RPMI7951 (cell line): ENCODE measurements at regions not wholly inside any gene's neighbourhood (a gene's known extent, or its start where the extent isn't known, plus 50 kb on each side); places are given as distances from the start of the nearest gene placed in this dataset.

Experiments used
- DNase-seq: peaks from one replicate; pipeline ENCODE4 v3.0.0-alpha.2; 2012; ENCODE audit warnings: low read depth

DNA sequence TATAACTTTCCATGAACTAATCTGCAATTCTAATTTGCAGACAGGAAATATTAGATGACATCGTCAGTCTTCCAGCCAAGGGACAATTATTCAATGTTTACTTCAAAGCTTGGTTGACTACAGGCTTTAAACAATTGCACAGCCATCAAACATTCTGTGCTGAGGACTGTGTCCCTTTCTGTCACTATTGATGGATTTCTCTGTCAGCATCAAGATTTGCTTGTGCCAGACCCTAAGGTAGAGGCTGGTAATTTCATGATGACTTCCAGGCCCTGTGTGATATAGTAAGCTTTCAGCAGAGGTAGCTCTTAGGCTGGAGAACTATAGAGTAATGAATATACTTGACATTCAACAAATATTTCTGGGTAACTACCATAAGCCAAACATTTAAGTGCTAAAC lies 229.3 kb upstream of the ACTBL2 start:
- no peak for DNase-seq

DNA sequence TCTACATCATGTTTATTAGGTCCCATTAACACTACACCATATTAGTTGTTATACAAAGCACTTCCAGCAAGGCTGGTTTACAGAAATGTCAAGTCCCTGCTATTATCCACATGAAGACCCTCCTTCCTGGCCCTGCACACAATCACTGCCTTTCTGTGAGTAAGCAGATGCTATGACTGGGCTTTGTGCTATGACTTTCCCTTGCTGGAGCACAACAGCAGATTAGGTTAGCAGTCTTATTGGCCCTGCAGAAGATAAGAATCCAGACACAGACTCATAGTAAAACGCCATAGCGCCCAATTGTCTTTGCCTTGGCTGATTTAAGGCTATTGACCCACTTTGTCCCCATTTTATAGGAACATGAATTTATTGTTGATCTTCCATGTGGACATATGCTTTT lies 228.9 kb upstream of the ACTBL2 start:
- no peak for DNase-seq

DNA sequence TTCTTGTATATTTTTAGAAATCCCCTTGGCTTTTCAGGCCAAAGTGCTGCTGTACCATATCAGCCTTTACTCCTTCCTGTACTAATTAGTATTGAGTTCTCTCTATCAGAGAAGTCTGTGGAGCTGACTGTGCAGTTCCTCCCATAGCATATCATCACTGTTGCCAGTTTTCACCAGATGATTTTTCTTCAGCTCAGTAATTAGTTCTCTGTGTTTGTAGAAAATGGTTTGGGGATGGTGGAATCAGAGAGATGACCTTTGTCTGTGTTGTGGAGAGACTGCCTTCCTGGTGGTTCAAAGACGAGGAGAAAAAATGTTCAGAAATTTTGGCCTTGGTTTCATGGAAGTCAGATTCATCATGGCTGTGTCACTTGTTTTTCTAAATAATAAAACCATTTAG lies 227.5 kb upstream of the ACTBL2 start:
- DNase-seq = no peak

DNA sequence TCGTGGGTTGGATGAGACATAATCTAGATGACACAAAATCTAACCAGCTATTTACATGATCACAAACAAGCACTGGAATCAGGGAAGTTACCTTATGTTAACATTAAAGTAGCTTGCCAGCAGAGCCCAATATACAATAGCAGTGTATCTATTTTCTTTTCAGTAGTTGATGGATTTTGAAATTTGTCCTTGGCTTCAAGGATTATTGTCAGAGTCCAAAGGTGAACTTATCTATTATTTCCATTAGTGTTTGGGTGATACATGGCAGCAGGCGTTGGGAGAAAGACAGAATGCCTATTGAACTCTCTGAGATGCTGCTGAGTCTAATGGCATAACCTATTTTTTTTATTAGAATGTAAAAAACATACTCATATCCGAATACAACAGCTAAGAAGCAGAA lies 223.2 kb upstream of the ACTBL2 start:
- no peak for DNase-seq

DNA sequence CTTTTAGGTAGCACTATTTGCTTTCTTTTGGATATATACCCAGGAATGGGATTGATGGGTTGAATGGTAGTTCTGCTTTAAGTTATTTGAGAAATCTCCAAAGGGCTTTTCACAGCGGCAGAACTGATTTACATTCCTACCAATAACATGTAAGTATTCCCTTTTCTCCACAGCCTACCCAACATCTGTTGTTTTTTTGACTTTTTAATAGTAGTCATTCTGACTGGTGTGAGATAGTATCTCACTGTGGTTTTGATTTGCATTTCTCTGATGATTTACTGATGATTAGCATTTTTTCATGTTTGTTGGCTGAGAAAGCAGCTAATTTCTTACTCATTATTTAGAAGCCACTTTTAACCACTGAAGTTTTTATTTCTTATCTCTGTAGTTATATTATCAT lies 221.1 kb upstream of the ACTBL2 start:
- DNase-seq = peak; percentile 23

DNA sequence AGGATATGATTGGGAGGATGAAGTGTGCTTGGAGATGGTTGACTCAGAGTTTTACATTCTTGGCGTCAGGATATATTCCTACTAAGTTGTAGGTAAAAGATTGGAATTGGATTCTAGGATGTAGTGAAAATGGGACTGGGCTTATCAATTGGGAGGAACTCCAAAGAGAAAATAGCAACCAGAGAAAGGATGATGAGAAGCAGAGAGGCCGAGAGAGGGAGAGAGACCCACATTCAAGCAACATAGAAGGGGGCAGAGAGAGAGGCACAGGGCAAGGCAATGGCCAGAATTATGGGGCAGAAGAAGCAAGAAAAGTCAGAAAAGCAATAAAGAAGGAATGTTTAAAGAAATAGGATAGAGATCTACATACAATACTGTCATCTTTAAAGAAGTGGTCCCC lies 217.9 kb upstream of the ACTBL2 start:
- DNase-seq = no peak

DNA sequence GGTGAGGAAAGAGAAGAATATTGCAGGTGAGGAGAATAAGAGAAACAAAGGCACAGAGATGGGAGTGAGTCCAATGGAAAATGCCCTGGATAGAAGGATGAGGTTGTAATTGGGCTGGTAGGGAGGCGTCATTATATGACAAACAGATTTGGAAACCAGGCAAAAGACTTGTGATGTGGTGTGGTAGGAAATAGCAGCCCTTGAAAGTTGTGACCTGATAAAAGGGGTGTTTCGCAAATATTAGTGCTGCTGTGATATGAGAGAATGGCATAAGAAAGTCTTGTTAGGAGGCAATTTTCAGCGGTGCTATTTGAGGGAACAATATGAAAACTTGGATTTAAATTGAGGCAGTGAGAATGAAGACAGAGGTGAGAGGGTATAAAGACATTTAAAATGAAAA lies 217.5 kb upstream of the ACTBL2 start:
- DNase-seq = no peak

DNA sequence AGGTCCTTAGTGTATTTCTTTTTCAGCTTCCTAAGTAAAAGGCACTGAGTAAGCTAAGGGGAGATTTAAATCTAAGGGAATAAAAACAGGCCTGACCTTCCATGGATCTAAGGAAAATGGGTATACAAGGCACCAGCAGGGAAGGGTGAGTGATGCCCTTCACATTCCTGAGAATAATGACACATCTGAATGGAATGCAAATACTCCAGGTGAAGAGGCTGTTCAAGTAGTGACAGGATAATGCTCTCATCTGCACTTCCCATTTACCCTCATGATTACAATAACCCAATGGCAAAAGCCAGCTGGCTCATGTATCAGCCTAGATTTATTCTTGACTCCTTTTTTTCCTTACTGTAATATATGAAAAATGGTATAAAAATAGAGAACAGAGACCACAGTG lies 216.2 kb upstream of the ACTBL2 start:
- peak; percentile 69 for DNase-seq

DNA sequence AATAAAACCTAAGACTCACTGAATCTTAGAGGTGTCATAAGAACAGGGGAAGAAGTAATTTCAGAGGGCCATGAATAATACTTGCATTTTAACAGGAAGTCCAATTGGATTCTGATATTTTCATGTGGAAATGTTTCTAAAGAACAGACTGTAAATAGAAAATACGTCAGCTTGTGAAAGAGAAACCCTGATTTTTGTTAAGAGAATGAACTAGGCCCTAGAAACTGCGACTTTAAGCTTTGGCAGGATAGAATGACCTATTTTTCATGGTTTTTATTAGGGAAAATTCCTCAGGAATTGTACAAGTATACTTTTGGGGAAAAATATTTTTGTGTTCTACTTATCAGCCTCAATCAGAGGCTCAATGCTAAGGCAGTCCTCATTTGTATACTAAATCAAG lies 215.5 kb upstream of the ACTBL2 start:
- DNase-seq = no peak

DNA sequence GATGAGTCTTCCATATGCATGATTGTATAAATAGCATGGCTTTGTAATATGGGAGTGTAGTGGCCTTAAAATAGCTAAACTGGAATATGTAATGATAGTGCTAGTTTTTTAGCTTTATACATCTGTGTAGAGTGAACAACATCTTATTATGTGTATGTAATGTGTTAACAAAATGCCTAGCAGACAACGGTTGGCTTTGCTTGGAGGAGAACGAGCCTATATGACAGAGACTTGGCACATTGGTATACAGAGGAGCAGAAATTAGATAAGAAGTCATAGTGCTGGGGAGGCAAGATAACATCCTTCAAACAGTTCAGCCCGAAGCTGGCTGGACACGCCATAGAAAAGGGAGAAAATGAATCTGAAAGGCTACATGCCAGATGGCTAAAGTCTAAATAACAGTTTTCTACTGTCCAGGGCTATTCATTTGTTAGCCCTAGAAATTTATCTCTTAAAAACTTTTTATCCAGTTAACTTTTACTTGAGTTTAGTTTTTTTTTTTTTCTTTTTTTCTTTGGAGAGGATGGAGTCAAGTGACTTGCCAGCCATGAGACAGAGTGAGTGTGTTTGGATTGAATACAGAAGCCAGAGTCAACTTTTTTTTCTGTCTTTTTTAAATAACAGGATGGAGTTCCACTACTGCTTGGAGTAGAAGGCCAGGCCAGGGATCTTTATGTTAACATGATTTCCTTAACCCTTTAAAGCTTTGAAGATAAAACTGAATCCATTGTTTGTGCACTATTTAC lies 214.4 kb upstream of the ACTBL2 start:
- no peak for DNase-seq

DNA sequence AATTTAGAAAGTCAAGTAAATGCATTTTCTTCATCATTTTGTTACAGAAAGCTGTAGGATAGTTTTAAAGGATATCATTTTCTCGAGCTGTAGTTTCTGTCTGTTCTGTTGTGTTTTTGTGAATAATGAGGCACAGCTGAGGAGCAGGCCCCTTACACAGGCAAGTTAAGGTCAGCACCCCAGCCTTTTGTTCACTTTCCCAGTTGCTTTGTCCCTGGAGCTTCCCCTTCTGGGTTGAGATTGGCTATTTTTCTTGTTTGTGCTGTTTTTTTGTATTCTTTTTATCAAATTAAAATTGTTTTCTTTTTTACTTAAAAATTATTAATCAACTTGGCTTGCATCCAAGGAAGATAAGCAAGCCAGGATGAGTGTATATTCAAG lies 213.8 kb upstream of the ACTBL2 start:
- DNase-seq = no peak

DNA sequence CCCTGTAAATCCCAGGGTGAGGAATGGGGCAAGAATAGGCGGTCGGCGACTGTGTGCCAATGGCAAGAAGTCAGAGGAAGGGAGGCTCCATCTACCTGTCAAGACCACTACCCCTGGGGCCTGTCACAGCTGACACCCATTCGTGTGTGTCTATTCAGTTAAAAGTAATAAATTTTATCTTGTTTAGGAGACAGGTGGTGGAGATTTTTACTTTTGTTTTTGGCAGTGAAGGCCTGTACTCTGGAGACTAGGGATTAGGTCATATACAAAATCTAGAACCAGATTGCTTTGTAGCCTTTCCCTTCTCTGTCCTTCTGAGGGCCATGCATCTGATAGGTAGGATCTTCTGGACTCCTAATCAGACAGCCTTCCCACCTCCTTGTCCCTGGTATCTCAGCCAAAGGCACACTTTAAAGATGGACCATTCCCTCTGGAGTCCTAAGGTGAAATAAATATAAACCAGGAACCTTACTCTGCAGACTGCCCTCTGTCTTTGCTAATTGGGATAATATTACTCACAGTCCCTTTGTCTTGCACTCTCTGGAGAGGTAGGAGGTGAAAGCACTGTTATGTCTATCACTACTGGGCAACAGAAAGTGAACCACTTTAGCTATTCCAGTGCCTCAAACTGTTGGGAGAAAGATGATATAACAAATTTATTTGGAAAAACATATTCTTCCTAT lies 213.2 kb upstream of the ACTBL2 start:
- peak; percentile 41 for DNase-seq

DNA sequence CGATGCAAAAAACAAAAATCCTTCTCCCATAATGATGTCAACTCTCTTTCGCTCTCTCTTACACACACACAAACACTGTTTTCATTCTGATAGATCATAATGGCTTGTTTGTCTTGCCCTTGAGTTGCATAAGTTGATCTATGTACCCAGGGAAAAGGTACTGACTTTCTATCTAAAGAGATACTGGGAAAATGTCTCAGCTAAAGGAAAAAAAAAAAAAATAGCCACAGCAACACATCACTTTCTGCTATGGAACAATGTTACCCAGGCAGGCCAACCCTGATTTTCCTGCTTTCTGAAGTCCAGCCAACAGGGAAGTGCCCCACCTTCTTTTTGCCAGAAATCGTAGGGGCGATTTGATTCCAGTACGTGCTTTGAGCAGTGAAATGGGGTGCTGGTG lies 212.6 kb upstream of the ACTBL2 start:
- DNase-seq = no peak

DNA sequence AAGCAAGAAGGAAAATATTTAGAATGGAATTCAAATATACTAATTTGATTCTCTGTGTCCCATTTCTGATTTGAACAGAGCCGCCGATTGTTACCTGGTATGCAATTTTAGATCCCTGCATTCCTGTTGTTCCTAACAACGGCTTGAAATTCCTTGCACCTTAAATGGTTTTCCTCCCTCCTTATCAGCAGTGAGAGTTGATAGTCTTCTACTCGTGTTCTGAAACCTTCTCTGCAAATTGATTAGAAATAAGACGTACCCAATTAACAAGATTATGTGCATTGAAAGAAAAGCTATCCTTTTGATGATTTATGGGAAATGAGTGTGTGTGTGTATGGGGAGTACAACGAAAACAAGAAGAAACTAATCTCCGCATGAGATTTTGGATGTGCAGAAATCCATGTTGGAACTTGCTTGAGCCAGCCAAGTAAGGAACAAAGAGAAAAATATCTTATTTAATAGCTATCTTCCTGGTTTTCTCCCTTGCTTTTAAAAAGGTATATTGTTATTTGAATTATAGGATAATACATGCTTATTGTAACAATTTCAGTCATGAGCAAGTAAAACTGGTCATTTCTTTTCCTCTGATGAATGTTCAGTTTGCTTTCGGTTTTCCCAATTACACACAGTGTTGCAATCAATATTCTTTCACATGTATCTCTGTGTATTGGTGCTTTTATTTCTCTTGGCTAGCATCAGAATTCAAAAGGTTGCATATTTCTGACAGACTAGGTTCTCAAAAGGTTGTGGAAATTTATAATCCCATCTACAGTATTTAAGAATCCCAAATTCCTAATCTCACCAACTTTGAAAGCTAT lies 211.1 kb upstream of the ACTBL2 start:
- DNase-seq = peak; percentile 22

DNA sequence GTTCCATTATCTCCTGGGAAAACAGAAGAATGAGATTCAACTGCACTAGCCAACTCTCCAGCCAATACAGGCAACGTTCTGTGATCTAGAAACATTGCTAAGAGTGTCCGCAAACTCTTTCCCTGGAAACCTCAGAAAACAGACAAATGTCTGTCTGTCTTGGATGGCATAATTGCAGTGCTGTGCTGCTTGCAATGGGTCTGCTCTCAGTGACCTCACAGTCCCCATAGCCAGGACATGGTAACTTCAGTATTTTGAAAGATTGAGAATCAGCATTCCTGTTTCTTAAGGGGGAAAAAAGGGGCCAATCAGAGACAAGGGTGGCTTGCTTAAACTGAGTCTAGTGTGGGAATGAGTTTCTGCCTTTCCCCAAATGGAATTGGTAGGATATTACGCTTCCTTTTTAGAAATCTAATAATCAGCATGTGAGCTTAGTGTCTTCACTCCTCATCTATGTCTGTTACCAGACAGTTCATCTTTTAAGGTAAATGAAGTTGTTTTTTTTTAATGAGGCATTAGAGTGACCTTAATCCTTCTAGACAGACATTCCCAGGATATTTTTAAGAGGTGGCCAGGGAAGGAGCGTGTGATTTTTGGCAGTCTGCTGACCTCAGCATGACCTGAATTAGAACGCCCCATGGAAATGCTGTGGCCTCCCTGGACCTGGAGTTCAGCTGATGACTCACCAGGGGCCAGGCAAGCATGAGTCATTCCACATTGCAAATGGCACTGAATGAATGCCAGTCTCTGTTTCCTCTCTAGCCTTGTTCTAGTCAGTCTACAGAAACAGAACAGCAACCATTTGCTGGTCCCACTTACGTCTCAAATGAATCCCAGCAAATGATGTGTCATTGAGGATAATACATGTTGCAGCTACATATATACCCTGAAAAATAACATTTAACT lies 210.2 kb upstream of the ACTBL2 start:
- peak; percentile 97 for DNase-seq

DNA sequence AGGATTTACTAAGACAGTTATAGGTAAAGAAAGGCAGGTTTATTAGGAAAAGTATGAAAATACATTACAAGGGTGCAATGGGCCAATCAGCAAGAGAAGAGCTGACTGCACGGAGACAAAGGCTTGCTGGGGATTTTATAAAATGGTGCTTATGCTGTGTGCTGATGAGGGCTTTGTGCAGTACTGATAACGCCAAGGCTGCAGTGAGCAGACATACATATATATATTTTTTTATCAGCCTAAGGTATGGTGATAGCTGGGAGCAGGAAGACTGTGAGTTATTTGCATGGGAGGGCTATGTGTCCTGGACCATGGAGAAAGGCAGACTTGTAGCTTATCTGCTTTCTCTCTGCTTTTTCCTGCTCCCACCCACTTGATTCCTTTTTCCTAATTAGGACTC lies 208.1 kb upstream of the ACTBL2 start:
- no peak for DNase-seq

DNA sequence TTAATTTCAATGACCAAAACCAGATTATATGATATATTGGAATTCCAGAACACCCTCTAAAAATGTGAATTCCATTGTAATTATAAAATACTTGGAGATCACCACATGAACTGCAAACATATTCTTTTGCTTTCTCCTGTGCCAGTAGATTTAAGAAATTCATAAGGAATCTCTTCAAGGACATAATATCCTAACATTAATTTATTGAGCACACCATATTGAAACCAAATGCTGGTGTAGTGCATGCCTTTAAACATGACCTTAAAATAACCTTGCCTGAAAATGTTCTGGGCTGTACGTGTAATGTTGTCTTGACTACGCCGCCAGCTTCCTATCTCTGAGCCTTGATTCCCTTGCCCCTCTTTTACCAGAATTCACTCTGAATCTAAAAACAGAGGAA lies 205.0 kb upstream of the ACTBL2 start:
- no peak for DNase-seq

DNA sequence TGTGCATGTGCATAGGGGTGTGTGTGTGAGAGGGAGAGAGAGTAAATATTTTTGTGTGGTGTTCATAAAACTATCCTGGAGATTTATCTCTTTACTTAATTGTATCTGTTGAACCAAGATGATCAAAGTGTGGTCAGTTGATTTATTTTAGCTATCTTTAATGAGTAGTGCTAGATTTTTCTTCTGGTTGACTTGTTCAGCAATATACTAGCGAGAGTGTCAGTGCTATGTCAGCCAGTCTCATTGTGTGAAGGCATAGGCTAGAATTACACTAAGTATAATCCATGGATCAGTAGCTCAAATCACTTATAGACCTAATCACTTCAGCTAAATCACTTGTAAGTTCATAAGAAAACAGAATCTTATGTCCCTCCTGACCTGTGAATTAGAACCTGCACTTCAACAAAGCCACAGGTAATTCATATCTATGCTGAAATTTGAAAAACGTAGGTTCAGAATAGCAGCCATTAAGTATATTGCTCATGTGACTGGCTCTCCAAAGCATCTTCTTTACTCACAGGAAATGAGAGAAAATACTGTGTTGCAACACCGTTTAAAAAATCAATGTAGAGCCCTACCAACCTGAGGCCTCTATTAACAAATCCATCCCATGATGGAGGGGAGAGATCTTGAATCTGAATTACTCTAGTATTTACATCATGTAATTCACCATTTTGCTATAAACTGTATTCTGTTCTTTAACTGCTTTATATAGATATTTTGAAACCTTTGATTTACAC lies 203.1 kb upstream of the ACTBL2 start:
- DNase-seq = no peak

DNA sequence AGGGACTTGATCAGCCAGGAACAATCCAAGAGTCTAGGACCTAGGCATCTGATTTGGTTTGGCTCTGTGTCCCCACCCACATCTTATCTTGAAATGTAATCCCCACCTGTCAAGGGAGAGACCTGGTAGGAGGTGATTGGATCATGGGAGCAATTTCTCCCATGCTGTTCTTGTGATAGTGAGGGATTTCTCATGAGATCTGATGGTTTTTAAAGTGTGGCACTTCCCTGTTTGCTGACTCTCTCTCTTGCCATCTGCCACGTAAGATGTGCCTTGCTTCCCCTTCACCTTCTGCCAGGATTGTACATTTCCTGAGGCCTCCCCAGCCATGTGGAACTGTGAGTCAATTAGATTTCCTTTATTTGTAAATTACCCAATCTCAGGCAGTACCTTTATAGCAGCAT lies 201.7 kb upstream of the ACTBL2 start:
- DNase-seq = no peak

DNA sequence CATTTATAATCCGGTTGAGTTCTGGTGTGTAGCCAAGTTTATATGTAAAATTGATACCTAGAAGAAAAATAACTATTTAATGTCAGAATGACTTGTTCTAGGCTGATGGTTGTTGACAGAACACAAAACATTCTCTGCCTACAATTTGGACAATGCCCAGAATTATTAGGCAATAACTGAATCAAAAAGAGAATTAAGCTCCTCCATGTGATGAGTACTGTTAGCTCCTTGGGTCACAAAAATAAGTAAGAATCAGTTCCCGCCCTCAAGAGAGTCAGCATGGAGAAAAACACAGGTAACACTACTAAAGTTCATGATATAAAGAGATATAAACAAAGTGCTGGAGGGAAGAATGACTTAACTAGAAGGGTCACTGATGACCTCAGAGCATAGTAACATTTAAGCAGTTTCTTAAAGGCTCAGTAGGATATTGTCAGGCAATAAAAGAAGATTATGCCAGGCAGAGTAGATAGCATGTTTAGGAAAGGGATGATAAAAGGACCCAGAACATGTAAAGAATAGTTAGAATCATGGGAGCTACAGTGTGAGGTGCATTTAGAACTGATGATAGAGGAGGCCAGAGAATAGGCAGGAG lies 200.5 kb upstream of the ACTBL2 start:
- no peak for DNase-seq

DNA sequence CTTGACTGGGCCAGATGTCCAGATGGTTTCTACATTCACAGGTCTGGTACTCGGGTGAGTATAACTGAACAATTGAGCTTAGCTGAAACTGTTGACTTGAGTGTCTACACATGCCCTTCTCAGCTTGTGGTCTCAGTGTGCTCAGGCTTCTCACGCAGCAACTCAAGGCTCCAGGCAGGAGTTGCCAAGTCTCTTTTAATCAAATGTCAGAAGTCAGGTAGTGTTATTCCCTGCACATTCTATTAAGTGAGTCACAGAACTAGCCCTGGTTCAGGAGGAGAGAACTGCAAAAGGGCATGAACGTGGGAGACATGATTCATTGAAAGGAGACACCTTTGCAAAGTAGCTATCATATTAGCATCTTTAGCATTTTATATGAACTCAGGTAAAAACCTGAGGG lies 199.3 kb upstream of the ACTBL2 start:
- DNase-seq = no peak
